ENCODE measurements at regions not wholly inside any gene's neighbourhood (a gene's known extent, or its start where the extent isn't known, plus 50 kb on each side); places are given as distances from the start of the nearest gene placed in this dataset.

- TF ChIP-seq POLR2AphosphoS5 (IDR thresholded peaks at IDR 0.05; ENCODE audit: low read depth, low read length), result no peak
- no peak for TF ChIP-seq REST (IDR thresholded peaks at IDR 0.05; ENCODE audit: insufficient read depth in 1 of 2, low read depth in 2 of 2, low read length in 2 of 2)
- TF ChIP-seq SIN3A (IDR thresholded peaks at IDR 0.05; ENCODE audit: borderline replicate concordance, insufficient read depth, low read length), result no peak
- TF ChIP-seq TAF1 (IDR thresholded peaks at IDR 0.05; ENCODE audit: borderline replicate concordance, insufficient read depth, low read length), result no peak
- TF ChIP-seq FOXP2 (optimal IDR thresholded peaks at IDR 0.05; ENCODE audit: borderline replicate concordance, extremely low read depth, extremely low read length, insufficient read depth), result no peak
Observed at GRCh38 chr3:76025561-76025960, 240.2 kb upstream of the ZNF717 start.

- no peak for TF ChIP-seq POLR2AphosphoS5 (IDR thresholded peaks at IDR 0.05; ENCODE audit: low read depth, low read length)
- TF ChIP-seq REST (IDR thresholded peaks at IDR 0.05; ENCODE audit: insufficient read depth in 1 of 2, low read depth in 2 of 2, low read length in 2 of 2), result no peak
Observed at GRCh38 chr3:76026379-76026778, 241.0 kb upstream of the ZNF717 start.

- TF ChIP-seq FOXP2 (optimal IDR thresholded peaks at IDR 0.05; ENCODE audit: borderline replicate concordance, extremely low read depth, extremely low read length, insufficient read depth) (no peak), POLR2AphosphoS5 (IDR thresholded peaks at IDR 0.05; ENCODE audit: low read depth, low read length) (no peak), SIN3A (IDR thresholded peaks at IDR 0.05; ENCODE audit: borderline replicate concordance, insufficient read depth, low read length) (no peak), REST (IDR thresholded peaks at IDR 0.05; ENCODE audit: insufficient read depth in 1 of 2, low read depth in 2 of 2, low read length in 2 of 2) (no peak), TAF1 (IDR thresholded peaks at IDR 0.05; ENCODE audit: borderline replicate concordance, insufficient read depth, low read length) (no peak)
Observed at GRCh38 chr3:76028774-76029173, 243.4 kb upstream of the ZNF717 start.

GRCh38 chr3:76034649-76035048 is 249.3 kb upstream of the ZNF717 start:
- no peak for TF ChIP-seq POLR2AphosphoS5 (IDR thresholded peaks at IDR 0.05; ENCODE audit: low read depth, low read length)
- no peak for TF ChIP-seq TAF1 (IDR thresholded peaks at IDR 0.05; ENCODE audit: borderline replicate concordance, insufficient read depth, low read length)
- no peak for TF ChIP-seq SIN3A (IDR thresholded peaks at IDR 0.05; ENCODE audit: borderline replicate concordance, insufficient read depth, low read length)
- TF ChIP-seq FOXP2 (optimal IDR thresholded peaks at IDR 0.05; ENCODE audit: borderline replicate concordance, extremely low read depth, extremely low read length, insufficient read depth), result no peak
- TF ChIP-seq REST (IDR thresholded peaks at IDR 0.05; ENCODE audit: insufficient read depth in 1 of 2, low read depth in 2 of 2, low read length in 2 of 2), result no peak

- TF ChIP-seq SIN3A (IDR thresholded peaks at IDR 0.05; ENCODE audit: borderline replicate concordance, insufficient read depth, low read length) (no peak), TAF1 (IDR thresholded peaks at IDR 0.05; ENCODE audit: borderline replicate concordance, insufficient read depth, low read length) (no peak), FOXP2 (optimal IDR thresholded peaks at IDR 0.05; ENCODE audit: borderline replicate concordance, extremely low read depth, extremely low read length, insufficient read depth) (no peak), POLR2AphosphoS5 (IDR thresholded peaks at IDR 0.05; ENCODE audit: low read depth, low read length) (no peak), REST (IDR thresholded peaks at IDR 0.05; ENCODE audit: insufficient read depth in 1 of 2, low read depth in 2 of 2, low read length in 2 of 2) (no peak)
Observed at GRCh38 chr3:76035117-76035516, 249.8 kb upstream of the ZNF717 start.
